Endothelial cell (in vitro differentiated cells): ENCODE measurements at regions not wholly inside any gene's neighbourhood (a gene's known extent, or its start where the extent isn't known, plus 50 kb on each side); places are given as distances from the start of the nearest gene placed in this dataset.

ENCODE experiments used
- DNase-seq: peaks from one replicate; pipeline ENCODE4 v3.0.0; 2021; ENCODE audit warnings: low spot score
- H3K27ac Mint-ChIP-seq: one replicate; pipeline ENCODE4 v1.8.0; 2021; ENCODE audit warnings: mixed read lengths, inconsistent platforms; ENCODE audit not compliant: unreplicated experiment
- H3K27me3 Mint-ChIP-seq: one replicate; pipeline ENCODE4 v1.8.0; 2021; ENCODE audit warnings: mild to moderate bottlenecking, moderate library complexity, mixed read lengths, inconsistent platforms; ENCODE audit not compliant: unreplicated experiment
- H3K36me3 Mint-ChIP-seq: one replicate; pipeline ENCODE4 v1.8.0; 2021; ENCODE audit warnings: mild to moderate bottlenecking, low read depth, mixed read lengths, inconsistent platforms; ENCODE audit not compliant: unreplicated experiment
- H3K4me1 Mint-ChIP-seq: one replicate; pipeline ENCODE4 v1.8.0; 2021; ENCODE audit warnings: mild to moderate bottlenecking, mixed read lengths, inconsistent platforms; ENCODE audit not compliant: unreplicated experiment
- H3K4me3 Mint-ChIP-seq: one replicate; pipeline ENCODE4 v1.8.0; 2021; ENCODE audit warnings: mild to moderate bottlenecking, mixed read lengths, inconsistent platforms; ENCODE audit not compliant: unreplicated experiment
- H3K9me3 Mint-ChIP-seq: one replicate; pipeline ENCODE4 v1.8.0; 2021; ENCODE audit warnings: mixed read lengths, inconsistent platforms; ENCODE audit not compliant: unreplicated experiment
- TF ChIP-seq, protein P1 (sequence below): fragments of 200-600 bp; sonication (generic); IDR thresholded peaks from one replicate; pipeline ENCODE4 v1.5.0; 2021; ENCODE audit warnings: antibody characterized with exemption; ENCODE audit not compliant: unreplicated experiment

DNA sequence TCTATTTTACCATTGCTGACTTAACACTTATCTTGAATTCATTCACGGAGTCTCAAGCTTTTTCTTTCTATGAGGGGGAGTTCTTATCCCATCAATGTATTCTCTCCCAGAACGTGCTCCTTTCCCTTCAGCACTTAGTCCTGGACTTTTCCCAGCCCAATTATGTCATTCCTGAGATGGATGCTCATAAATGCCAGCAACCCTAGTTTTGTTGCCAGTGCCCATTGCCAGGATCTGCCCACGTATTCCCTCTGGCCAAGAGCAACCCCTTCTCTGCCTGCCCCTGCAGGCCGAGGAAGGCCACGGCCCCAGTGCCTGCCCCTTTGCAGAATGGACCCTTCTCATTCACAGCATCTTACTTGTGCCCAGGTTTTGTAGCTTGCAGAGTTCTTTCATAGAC, 67.4 kb upstream of the PPP1R3C start:
- TF ChIP-seq, protein P1, sequence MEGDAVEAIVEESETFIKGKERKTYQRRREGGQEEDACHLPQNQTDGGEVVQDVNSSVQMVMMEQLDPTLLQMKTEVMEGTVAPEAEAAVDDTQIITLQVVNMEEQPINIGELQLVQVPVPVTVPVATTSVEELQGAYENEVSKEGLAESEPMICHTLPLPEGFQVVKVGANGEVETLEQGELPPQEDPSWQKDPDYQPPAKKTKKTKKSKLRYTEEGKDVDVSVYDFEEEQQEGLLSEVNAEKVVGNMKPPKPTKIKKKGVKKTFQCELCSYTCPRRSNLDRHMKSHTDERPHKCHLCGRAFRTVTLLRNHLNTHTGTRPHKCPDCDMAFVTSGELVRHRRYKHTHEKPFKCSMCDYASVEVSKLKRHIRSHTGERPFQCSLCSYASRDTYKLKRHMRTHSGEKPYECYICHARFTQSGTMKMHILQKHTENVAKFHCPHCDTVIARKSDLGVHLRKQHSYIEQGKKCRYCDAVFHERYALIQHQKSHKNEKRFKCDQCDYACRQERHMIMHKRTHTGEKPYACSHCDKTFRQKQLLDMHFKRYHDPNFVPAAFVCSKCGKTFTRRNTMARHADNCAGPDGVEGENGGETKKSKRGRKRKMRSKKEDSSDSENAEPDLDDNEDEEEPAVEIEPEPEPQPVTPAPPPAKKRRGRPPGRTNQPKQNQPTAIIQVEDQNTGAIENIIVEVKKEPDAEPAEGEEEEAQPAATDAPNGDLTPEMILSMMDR, result no peak
- peaks cover 1% of the 10 kb centered on the region for H3K27me3 Mint-ChIP-seq

DNA sequence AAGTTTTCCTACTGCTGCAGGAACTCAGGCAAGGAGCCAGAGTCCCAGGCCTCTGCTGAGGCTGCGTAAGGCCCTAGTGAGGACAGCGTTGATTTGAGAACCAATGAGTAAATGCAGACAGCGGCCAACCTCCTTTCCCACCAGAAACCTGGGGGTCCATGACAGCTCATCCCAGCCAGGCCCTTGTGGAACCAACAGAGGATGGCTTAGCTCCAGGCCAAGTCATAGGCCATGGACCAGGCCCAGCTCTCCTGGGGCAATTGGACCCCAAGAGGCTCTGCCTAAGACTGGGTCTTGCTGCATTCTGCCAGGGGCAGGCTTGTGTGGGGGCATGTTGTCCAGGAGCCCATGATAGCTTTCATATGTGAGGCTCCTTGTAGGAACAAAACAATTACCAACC, 65.4 kb upstream of the PPP1R3C start:
- no peak for DNase-seq
- H3K27me3 Mint-ChIP-seq, result peaks cover 1% of the 10 kb centered on the region
- TF ChIP-seq, protein P1, result no peak
- no peaks in the 10 kb centered on the region for H3K36me3 Mint-ChIP-seq
- H3K4me1 Mint-ChIP-seq, result peaks cover 4% of the 10 kb centered on the region
- H3K27ac Mint-ChIP-seq, result no peak overlapping the region
- no peak overlapping the region for H3K4me3 Mint-ChIP-seq
- no peaks in the 10 kb centered on the region for H3K9me3 Mint-ChIP-seq

More for the DNA sequence above, 67.4 kb upstream of the PPP1R3C start:
- H3K27ac Mint-ChIP-seq, result no peak overlapping the region
- no peaks in the 10 kb centered on the region for H3K9me3 Mint-ChIP-seq
- peaks cover 4% of the 10 kb centered on the region for H3K4me1 Mint-ChIP-seq
- no peak overlapping the region for H3K4me3 Mint-ChIP-seq
- no peaks in the 10 kb centered on the region for H3K36me3 Mint-ChIP-seq
- DNase-seq, result no peak

DNA sequence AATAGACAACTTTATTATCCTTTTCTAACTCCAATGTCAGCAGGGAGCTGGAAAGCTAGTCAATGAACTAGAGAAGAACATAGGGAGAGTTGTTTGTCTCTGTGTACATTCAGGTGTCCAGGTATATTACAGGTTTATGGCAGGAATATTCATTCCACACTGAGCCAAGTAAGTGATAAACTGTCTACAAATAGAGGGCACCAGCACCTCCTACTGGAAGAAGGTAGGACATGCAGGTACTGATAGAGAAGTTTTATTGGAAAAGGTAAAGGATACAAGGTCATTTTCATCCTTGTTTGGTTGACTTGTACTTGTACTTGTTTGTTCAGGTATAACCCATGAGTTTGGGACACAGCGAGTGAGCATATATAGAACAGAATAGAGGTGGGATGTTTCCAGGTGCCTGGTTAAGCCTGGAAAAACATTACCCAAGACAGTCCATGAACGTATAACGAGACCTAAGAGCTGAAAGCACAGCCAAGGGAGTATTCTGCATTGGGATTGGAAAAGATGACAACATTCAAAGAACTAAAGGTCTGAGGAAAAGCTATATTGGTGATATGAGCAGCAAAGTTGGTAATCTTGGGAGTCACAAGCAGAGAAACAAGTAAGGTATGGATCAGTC, 61.4 kb upstream of the PPP1R3C start:
- TF ChIP-seq, protein P1, result peak; percentile 76
- no peaks in the 10 kb centered on the region for H3K36me3 Mint-ChIP-seq
- no peak overlapping the region for H3K4me3 Mint-ChIP-seq
- no peaks in the 10 kb centered on the region for H3K4me1 Mint-ChIP-seq
- H3K27me3 Mint-ChIP-seq, result peaks cover 1% of the 10 kb centered on the region
- peak; percentile 24 for DNase-seq
- H3K9me3 Mint-ChIP-seq, result no peaks in the 10 kb centered on the region
- H3K27ac Mint-ChIP-seq, result no peak overlapping the region

DNA sequence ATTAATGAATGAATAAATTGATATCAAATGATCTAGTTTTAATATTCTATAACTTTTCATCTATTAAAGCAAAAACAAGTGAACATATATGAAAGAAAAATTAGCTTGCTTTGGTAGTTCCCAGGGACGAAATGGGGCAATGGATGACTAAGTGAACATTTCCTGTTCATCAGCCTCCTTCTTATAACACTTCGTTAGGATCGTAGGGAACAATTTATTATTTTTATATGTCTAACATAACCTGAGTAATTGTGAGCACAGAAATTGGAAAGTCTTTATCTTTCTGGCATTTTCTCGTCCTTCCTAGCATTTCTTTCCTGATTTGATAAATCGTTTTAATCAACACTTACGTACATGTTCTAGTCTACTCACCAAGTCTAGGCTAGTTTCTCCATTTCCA, 59.1 kb upstream of the PPP1R3C start:
- DNase-seq, result no peak
- Mint-ChIP-seq H3K27me3 (peaks cover 1% of the 10 kb centered on the region), H3K36me3 (no peaks in the 10 kb centered on the region), H3K4me1 (no peaks in the 10 kb centered on the region), H3K27ac (no peak overlapping the region), H3K4me3 (no peak overlapping the region), H3K9me3 (no peaks in the 10 kb centered on the region)
- TF ChIP-seq, protein P1, result no peak

DNA sequence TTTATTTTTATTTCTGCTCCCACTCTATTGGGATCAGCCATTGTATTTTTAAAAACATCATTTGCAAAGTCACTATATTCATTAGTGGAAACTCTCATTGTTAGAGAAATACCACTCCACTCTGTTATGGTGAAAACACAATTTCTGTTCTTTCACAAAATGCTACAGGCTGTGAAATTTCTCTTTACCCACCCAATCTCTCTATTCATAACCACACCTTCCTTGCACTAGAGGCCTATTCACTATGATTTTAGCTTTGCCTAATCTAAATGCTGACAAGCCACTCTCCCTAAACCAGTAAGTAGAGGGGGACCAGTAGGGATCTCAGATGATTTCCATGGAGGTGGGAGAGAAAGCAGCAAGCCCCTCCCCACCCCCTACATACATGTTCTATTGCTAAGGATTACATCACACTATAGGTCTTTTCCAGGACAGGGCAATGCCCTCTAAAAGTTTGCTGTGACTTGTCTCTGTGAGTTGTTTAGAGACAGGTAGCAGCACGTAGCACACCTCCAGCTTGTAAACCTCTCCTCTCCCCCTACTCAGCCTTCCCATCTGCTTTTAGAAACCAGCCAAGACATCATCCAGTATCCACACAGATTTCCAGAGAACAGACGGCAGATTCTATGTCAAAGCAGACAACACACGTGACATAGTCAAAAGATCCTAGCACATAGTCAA, 58.3 kb upstream of the PPP1R3C start:
- Mint-ChIP-seq H3K27ac (no peak overlapping the region), H3K27me3 (peaks cover 1% of the 10 kb centered on the region), H3K9me3 (no peaks in the 10 kb centered on the region), H3K4me1 (no peaks in the 10 kb centered on the region), H3K4me3 (no peak overlapping the region), H3K36me3 (no peaks in the 10 kb centered on the region)
- DNase-seq, result no peak
- TF ChIP-seq, protein P1, result no peak
